ENCODE measurements at regions not wholly inside any gene's neighbourhood (a gene's known extent, or its start where the extent isn't known, plus 50 kb on each side); places are given as distances from the start of the nearest gene placed in this dataset.

- Histone ChIP-seq H3K36me3 (no peaks in the 10 kb centered on the region), H3K4me1 (peaks cover 0 to 36% (median 26%) of the 10 kb centered on the region in 4 donors), H3K27ac (peak overlapping the region in 1 of 2 donors; percentile 82), H3K4me3 (no peak overlapping the region), H3K27me3 (no peaks in the 10 kb centered on the region), H3K9me3 (no peaks in the 10 kb centered on the region)
- intact Hi-C loops (cut with DNase I; ENCODE audit: low total_unique reads): no loop called here
- TF ChIP-seq CTCF (IDR thresholded peaks at IDR 0.05): no peak
- DNase-seq: no peak
Observed at GRCh38 chr22:27419473-27419872, 382.1 kb downstream of the MN1 start.

GRCh38 chr22:27420195-27420816 is 381.2 kb downstream of the MN1 start:
- H3K9me3 ChIP-seq: no peaks in the 10 kb centered on the region
- H3K27me3 ChIP-seq: no peaks in the 10 kb centered on the region
- H3K4me3 ChIP-seq: peak overlapping the region in 1 of 2 donors; percentile 33
- no peak for TF ChIP-seq CTCF (IDR thresholded peaks at IDR 0.05)
- intact Hi-C loops (cut with DNase I; ENCODE audit: low total_unique reads): no loop called here
- no peak for DNase-seq
- H3K36me3 ChIP-seq: no peaks in the 10 kb centered on the region
- H3K27ac ChIP-seq: peak overlapping the region; percentile 77 to 82
- H3K4me1 ChIP-seq: peaks cover 0 to 36% (median 26%) of the 10 kb centered on the region in 4 donors

GRCh38 chr22:27420817-27421361 is 380.7 kb downstream of the MN1 start:
- TF ChIP-seq CTCF (IDR thresholded peaks at IDR 0.05): no peak
- H3K4me1 ChIP-seq: peaks cover 0 to 36% (median 26%) of the 10 kb centered on the region in 4 donors
- H3K27me3 ChIP-seq: no peaks in the 10 kb centered on the region
- peak; percentile 91 to 96 for DNase-seq
- H3K9me3 ChIP-seq: no peaks in the 10 kb centered on the region
- no peaks in the 10 kb centered on the region for H3K36me3 ChIP-seq
- intact Hi-C loops (cut with DNase I; ENCODE audit: low total_unique reads): no loop called here
- peak overlapping the region; percentile 77 to 82 for H3K27ac ChIP-seq
- H3K4me3 ChIP-seq: peak overlapping the region; percentile 1 to 33

GRCh38 chr22:27422442-27422841 is 379.1 kb downstream of the MN1 start:
- no peak for DNase-seq
- no peak for TF ChIP-seq CTCF (IDR thresholded peaks at IDR 0.05)
- Histone ChIP-seq H3K27me3 (no peaks in the 10 kb centered on the region), H3K4me3 (no peak overlapping the region), H3K9me3 (no peaks in the 10 kb centered on the region), H3K4me1 (peaks cover 0 to 23% (median 16%) of the 10 kb centered on the region in 4 donors), H3K27ac (no peak overlapping the region), H3K36me3 (no peaks in the 10 kb centered on the region)
- intact Hi-C loops (cut with DNase I; ENCODE audit: low total_unique reads): no loop called here

- Histone ChIP-seq H3K27me3 (no peaks in the 10 kb centered on the region), H3K36me3 (no peaks in the 10 kb centered on the region), H3K9me3 (no peaks in the 10 kb centered on the region), H3K4me1 (peaks cover 0 to 23% (median 16%) of the 10 kb centered on the region in 4 donors), H3K4me3 (no peak overlapping the region), H3K27ac (no peak overlapping the region)
- DNase-seq: no peak
- intact Hi-C loops (cut with DNase I; ENCODE audit: low total_unique reads): no loop called here
- TF ChIP-seq CTCF (IDR thresholded peaks at IDR 0.05): no peak
Observed at GRCh38 chr22:27424319-27424718, 377.2 kb downstream of the MN1 start.

All from tibial artery (tissue), 4 donors.